ENCODE measurements at regions not wholly inside any gene's neighbourhood (a gene's known extent, or its start where the extent isn't known, plus 50 kb on each side); places are given as distances from the start of the nearest gene placed in this dataset.

DNA sequence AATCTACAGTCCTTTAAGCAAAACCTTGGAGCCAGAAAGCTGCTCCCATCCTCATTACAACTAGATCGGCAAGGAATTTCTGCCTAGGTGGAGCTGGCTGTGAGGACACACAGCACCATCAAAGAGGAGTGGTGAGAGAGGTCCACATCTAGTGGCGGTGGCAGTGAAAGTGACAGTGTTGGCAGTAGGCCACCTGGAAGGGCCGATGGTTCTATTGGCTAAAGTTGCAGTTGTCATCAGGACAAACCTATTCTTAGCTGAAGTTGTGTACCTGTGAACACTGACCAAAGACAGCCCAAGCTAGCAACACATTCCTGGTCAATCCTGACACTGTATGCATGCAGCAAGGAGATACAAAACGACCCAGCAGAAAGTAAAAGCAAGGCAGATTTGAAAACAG is 218.1 kb upstream of the CHAC2 start:
- no peak for TF ChIP-seq CTCF (IDR thresholded peaks at IDR 0.05)
- TF ChIP-seq POLR2AphosphoS5 (IDR thresholded peaks at IDR 0.05): no peak
- TF ChIP-seq EP300 (IDR thresholded peaks at IDR 0.05): no peak

All from sigmoid colon (tissue), 4 donors.